Suprapubic skin (tissue), 4 donors: ENCODE measurements at regions not wholly inside any gene's neighbourhood (a gene's known extent, or its start where the extent isn't known, plus 50 kb on each side); places are given as distances from the start of the nearest gene placed in this dataset.

ENCODE experiments used
- DNase-seq, 2 donors: peaks; one replicate each; pipeline ENCODE4 v3.0.0-alpha.2; 2019; ENCODE audit warnings: low spot score in 2 of 2
- H3K27ac ChIP-seq: fragments of 200-600 bp; sonication (generic); one replicate; pipeline ENCODE4 v1.5.1; 2019
- H3K27me3 ChIP-seq: fragments of 200-600 bp; sonication (generic); one replicate; pipeline ENCODE4 v1.5.1; 2019
- H3K36me3 ChIP-seq: fragments of 200-600 bp; sonication (generic); one replicate; pipeline ENCODE4 v1.5.1; 2019
- H3K4me1 ChIP-seq: fragments of 200-600 bp; sonication (generic); one replicate; pipeline ENCODE4 v1.5.1; 2019
- H3K4me3 ChIP-seq: fragments of 200-600 bp; sonication (generic); one replicate; pipeline ENCODE4 v1.5.1; 2019; ENCODE audit warnings: mild to moderate bottlenecking
- H3K9me3 ChIP-seq: fragments of 200-600 bp; sonication (generic); one replicate; pipeline ENCODE4 v1.5.1; 2019
- EP300 ChIP-seq: sonication (generic); formaldehyde crosslinking; IDR thresholded peaks from one replicate; pipeline ENCODE4 v1.6.1; 2017; ENCODE audit warnings: antibody characterized with exemption
- POLR2A ChIP-seq, 2 donors: fragments of 450-650 bp; IDR thresholded peaks; one replicate each; pipeline ENCODE4 v1.6.1; 2017; ENCODE audit warnings: antibody characterized with exemption in 2 of 2, mild to moderate bottlenecking in 2 of 2, moderate library complexity in 2 of 2
- POLR2AphosphoS5 ChIP-seq, 3 donors: sonication (generic); formaldehyde crosslinking; IDR thresholded peaks; one replicate each; pipeline ENCODE4 v1.6.1; 2017; ENCODE audit warnings: antibody characterized with exemption in 3 of 3
- WGBS: methylation state at CpG from one replicate; pipeline ENCODE4 v1.1.5; 2018; 5-methylcytosine and 5-hydroxymethylcytosine counted together
- TF ChIP-seq, protein P1 (sequence below), 2 donors: fragments of 200-600 bp in 1 of 2; fragments of 450-650 bp in 1 of 2; sonication (generic) in 1 of 2; IDR thresholded peaks; one replicate each; pipeline ENCODE4 v1.5.1; 2016 to 2019; ENCODE audit warnings: antibody characterized with exemption in 2 of 2, mild to moderate bottlenecking in 1 of 2, moderate library complexity in 1 of 2

DNA sequence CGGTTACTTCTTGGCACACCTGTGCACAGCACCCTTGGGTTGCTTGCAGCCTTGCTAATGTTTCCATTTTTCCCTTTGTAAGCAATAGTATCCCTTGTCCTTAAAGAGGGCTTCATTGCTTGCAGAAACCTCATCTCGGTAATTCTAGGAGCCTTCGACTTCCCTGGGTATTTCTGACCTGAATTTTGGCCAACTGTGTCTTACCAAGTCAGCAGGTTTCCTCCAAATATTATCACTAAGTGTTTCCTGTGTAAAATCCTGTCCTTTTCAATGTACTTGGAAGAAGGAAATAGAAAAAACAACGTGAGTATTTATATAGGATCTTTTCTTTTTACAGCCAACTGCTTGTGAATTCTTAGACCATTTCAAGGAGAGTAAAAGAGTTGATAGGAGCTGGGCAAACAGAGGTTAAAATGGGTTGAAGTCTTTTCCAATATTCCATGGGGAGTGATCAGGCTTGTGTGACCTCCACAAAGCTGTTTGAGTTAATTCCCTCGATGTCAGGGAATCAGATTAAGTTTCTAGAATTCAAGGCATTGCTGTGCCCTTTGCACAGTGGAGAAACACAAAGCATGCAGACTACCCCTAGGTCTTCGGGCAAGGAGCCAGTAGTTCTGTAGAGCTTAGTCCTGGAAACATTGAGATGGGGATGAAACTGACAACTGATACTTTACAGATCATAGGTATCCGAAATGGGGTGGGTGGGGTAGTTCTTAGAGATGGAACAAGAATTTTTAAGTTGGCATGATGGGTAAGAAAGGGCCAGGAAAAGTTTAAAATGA is 209.9 kb downstream of the CPE start:
- TF ChIP-seq, protein P1, sequence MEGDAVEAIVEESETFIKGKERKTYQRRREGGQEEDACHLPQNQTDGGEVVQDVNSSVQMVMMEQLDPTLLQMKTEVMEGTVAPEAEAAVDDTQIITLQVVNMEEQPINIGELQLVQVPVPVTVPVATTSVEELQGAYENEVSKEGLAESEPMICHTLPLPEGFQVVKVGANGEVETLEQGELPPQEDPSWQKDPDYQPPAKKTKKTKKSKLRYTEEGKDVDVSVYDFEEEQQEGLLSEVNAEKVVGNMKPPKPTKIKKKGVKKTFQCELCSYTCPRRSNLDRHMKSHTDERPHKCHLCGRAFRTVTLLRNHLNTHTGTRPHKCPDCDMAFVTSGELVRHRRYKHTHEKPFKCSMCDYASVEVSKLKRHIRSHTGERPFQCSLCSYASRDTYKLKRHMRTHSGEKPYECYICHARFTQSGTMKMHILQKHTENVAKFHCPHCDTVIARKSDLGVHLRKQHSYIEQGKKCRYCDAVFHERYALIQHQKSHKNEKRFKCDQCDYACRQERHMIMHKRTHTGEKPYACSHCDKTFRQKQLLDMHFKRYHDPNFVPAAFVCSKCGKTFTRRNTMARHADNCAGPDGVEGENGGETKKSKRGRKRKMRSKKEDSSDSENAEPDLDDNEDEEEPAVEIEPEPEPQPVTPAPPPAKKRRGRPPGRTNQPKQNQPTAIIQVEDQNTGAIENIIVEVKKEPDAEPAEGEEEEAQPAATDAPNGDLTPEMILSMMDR (IDR thresholded peaks at IDR 0.05): no peak
- TF ChIP-seq POLR2A (IDR thresholded peaks at IDR 0.05) (no peak), POLR2AphosphoS5 (IDR thresholded peaks at IDR 0.05) (no peak), EP300 (no peak)
- Histone ChIP-seq H3K27ac (no peak overlapping the region), H3K4me1 (no peaks in the 10 kb centered on the region), H3K27me3 (no peaks in the 10 kb centered on the region), H3K36me3 (no peaks in the 10 kb centered on the region), H3K4me3 (no peak overlapping the region), H3K9me3 (no peaks in the 10 kb centered on the region)
- WGBS: 63% methylated on average over 7 of the region's 7 CpGs
- no peak for DNase-seq

DNA sequence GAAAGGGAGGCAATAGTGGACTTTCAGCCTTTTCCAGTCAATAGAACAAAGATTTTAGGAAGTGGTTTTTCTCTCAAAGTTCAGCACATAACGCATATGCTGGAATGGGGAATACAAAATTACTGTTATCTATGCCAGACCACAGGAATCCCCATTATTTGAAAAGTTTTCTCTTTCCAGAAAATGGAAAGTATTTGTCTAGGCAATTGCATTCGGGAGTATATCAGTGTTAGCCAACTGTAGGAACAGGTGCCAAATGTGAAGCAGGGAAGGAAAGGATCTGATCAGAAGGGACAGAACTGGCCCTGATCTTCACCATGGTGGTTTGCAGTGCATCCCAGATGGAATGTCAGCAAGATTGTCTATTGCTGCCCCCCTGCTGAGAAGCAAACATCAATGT is 213.6 kb downstream of the CPE start:
- H3K4me1 ChIP-seq: no peaks in the 10 kb centered on the region
- no peaks in the 10 kb centered on the region for H3K9me3 ChIP-seq
- 32% methylated on average over 2 of the region's 2 CpGs for WGBS
- H3K4me3 ChIP-seq: no peak overlapping the region
- no peak overlapping the region for H3K27ac ChIP-seq
- no peak for DNase-seq
- no peaks in the 10 kb centered on the region for H3K27me3 ChIP-seq
- no peaks in the 10 kb centered on the region for H3K36me3 ChIP-seq
- TF ChIP-seq POLR2A (IDR thresholded peaks at IDR 0.05): no peak
- TF ChIP-seq, protein P1 (IDR thresholded peaks at IDR 0.05): no peak
- TF ChIP-seq POLR2AphosphoS5 (IDR thresholded peaks at IDR 0.05): no peak
- TF ChIP-seq EP300: no peak

DNA sequence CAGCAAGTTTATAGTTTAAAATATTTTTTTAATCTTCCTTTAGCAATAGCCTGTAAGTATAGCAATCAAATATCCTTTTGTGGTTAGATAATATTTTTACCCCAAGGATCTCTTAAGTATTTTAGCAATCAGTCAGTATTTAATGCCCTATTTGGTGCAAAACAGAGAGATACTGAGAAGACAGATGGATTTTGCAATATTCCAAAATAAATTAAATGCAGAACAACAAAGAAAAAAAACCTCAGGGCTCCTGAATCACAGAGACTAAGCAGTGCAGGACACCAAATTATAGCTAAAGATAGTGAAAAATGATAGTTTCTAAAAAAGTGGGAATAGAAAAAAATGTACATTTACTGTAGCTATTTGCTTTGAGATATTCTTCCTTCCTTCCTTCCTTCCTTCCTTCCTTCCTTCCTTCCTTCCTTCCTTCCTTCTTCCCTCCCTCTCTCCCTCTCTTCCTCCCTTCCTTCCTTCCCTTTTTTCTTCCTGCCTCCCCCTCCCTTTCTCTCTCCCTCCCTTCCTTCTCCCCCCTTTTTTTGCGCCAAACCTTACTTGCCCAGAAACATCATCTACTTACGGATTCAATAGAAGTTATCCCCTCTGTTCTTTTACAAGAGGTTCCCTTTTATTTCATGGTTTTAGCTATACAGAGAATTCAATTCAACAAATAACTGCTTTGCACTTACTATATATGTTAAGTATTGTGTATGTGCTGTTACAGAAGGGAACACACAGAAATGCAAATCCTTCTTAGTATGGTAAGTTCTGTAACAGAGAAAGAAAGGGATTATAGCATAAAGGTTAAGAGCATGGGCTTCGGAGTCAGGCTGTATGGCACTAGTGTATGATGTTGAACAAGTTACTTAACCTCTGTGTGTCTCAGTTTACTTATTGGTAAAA is 219.0 kb downstream of the CPE start:
- Histone ChIP-seq H3K27me3 (no peaks in the 10 kb centered on the region), H3K27ac (no peak overlapping the region), H3K4me1 (no peaks in the 10 kb centered on the region), H3K9me3 (no peaks in the 10 kb centered on the region), H3K4me3 (no peak overlapping the region), H3K36me3 (no peaks in the 10 kb centered on the region)
- no peak for DNase-seq
- TF ChIP-seq EP300 (no peak), POLR2AphosphoS5 (IDR thresholded peaks at IDR 0.05) (no peak)
- TF ChIP-seq, protein P1 (IDR thresholded peaks at IDR 0.05): no peak
- WGBS: 90% methylated on average over 3 of the region's 3 CpGs

DNA sequence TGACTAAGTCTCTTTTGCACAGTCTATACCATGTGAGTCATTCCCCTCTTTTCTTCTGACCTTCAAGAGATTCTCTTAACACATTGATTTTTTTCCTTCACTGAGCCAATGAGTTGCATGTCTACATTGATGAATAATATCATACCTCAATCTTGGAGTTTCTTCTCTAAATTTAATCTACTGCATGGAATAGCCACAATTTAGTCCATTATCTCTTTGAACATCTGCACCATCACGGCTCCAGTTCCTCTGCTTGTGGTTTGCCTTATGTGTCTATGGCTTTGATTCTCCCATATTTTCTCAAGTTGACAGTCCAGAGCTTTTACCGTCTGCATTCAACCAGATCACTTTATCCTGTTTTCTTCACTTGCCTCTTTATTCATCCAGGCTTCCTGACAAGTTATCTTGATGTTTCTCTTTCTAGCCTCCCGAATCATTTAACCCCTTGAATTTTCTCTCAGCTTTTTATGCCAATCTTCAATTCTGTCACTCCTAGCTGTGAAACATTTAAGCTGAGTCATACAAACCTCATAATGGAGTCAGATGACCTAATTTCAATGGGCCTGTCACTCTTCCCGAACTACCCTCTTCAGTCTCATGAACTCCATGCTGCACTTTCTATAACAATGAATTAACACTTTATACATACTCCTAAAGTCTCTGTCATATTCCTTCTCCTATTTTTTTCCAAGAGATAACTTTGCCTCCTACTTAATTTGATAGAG is 222.3 kb downstream of the CPE start:
- Histone ChIP-seq H3K4me1 (no peaks in the 10 kb centered on the region), H3K27me3 (no peaks in the 10 kb centered on the region), H3K4me3 (no peak overlapping the region), H3K27ac (no peak overlapping the region), H3K36me3 (no peaks in the 10 kb centered on the region), H3K9me3 (no peaks in the 10 kb centered on the region)
- no peak for TF ChIP-seq POLR2A (IDR thresholded peaks at IDR 0.05)
- TF ChIP-seq, protein P1 (IDR thresholded peaks at IDR 0.05): no peak
- TF ChIP-seq EP300: no peak
- no peak for TF ChIP-seq POLR2AphosphoS5 (IDR thresholded peaks at IDR 0.05)
- DNase-seq: no peak
- 66% methylated on average over 4 of the region's 4 CpGs for WGBS

DNA sequence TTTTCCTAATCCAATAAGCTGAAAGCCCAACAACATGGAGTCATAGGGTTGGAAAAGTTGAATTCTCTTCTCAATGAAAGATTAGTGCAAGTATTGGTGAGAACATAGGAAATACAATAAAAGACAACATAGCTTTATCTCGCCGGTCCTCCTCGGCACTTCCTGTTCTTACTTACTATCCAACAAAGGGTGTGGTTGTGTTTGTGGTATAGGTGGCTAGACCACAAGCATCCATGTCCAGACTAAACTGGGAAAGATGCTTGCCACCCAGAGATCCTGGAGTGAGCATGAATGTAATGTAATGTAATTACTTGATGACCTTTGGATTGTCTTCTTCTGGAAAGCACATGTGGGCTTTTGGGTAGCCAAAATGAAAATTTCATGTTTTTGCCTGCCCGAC is 223.8 kb downstream of the CPE start:
- Histone ChIP-seq H3K9me3 (no peaks in the 10 kb centered on the region), H3K27ac (no peak overlapping the region), H3K36me3 (no peaks in the 10 kb centered on the region), H3K27me3 (no peaks in the 10 kb centered on the region), H3K4me1 (no peaks in the 10 kb centered on the region), H3K4me3 (no peak overlapping the region)
- no peak for DNase-seq
- WGBS: 78% methylated on average over 4 of the region's 4 CpGs
- TF ChIP-seq POLR2AphosphoS5 (IDR thresholded peaks at IDR 0.05) (no peak), EP300 (no peak), POLR2A (IDR thresholded peaks at IDR 0.05) (no peak)
- TF ChIP-seq, protein P1 (IDR thresholded peaks at IDR 0.05): no peak
